ENCODE measurements at regions not wholly inside any gene's neighbourhood (a gene's known extent, or its start where the extent isn't known, plus 50 kb on each side); places are given as distances from the start of the nearest gene placed in this dataset.
A peak's percentile ranks its signal among the peaks of the same experiment; 100 is the strongest.

DNA sequence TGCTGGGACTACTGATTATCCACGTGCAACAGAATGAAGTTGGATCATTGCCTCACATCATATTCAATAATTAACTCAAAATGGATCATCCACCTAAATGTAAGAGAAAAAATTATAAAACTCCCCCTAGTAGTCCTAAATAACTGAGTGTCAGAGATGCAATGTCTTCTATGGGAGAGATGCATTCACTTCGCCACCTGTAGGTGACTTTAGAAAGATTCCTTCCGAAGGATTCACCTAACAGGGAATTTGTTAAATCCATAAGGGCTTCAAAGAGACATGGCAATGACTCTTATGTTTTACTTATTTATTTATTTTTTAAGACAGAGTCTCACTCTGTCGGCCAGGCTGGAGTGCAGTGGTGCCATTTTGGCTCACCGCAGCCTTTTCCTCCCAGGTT is 526.0 kb downstream of the MTRR start:
- DNase-seq (ENCODE audit: low spot score) = no peak

DNA sequence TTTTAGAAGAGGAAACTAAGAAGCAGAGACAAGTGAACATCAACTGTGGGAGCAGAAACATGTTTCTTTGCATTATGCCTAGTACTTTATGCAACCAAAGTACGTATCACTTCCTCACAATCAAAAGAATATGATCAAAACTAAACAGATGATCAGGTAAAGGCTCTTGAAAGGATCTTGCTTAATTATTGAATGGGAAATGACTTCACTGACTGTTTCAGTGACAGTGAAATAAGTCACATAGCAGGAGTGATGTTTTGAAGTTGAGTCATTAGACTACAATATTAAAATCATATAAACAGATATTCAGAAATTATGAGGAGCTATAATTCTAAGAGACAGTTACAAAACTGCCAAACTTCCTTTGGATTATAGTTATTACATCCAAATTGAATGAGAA is 527.3 kb downstream of the MTRR start:
- no peak for DNase-seq (ENCODE audit: low spot score)

DNA sequence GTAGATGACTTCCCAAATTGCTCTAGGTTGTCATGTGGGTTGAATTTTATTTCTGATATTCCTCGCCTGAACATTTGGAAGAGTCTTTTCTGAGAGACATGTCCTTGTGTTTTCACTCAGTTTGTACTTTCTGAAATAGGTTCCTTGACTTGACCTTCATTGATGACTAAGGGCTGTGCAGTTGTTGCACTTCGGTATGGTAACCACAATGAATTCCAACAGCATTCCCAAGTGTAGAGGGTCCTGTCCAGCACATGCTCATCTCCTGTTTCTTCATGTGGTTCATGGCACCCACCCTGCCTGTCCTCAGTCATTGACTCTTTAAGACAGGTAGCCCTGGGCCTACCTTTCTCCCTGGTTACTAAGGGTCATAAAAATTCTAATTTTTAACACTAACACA is 527.8 kb downstream of the MTRR start:
- no peak for DNase-seq (ENCODE audit: low spot score)

DNA sequence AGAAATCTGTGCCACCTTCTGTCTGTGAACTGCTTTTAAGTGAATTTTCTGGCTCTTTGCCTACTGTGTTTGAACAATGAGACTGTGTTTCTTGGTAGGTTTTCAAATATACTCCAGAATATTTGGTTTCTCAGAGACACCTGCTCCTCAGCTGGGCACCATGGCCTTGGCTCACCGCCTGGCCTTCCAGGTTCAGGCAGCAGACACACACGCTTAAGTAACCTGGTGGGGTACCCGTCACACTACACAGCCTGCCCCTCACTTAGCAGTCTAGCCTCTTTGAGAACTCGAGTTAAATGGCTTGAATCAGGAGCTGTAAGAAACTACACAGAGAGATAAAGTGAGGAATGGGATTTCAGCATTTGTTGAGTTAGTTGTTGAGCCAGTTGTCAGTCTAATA is 530.5 kb downstream of the MTRR start:
- no peak for DNase-seq (ENCODE audit: low spot score)

DNA sequence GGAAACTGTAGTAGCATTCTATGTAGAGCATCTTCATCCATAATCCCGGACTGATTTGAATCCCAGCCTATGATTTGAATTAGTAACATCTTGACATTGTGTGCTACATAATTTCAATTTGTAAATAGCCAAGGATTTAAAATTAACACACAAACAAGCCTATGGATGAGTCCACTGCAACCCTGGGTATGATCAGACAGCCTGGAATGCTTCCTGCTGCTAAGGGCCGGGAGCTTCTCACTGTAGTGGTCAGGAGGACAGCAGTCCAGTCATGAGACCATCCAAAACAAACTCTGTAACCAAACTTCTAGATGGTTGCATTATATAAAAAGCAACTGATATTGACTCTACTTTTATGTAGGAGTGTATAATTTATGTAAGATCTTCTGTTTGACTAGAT is 539.3 kb downstream of the MTRR start:
- DNase-seq (ENCODE audit: low spot score) = no peak

DNA sequence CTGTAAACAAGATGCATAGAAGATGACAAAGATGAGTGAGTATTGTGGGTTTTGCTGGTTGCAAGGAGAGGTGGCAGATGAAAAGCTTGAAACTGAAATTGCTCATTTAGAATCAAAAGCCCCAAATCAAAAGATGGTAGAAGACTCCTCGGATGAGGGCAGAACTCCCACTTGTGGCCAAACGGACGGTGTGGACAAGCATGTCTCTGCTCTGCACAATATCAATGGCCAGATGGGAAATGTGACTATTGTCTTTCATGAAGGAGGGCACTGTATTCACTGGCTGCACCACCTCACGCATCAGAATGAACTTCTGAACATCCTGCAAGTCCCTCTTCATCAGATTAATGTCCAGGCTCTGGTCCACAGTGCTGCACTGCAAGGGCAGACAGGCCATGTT is 541.7 kb downstream of the MTRR start:
- DNase-seq (ENCODE audit: low spot score) = no peak

DNA sequence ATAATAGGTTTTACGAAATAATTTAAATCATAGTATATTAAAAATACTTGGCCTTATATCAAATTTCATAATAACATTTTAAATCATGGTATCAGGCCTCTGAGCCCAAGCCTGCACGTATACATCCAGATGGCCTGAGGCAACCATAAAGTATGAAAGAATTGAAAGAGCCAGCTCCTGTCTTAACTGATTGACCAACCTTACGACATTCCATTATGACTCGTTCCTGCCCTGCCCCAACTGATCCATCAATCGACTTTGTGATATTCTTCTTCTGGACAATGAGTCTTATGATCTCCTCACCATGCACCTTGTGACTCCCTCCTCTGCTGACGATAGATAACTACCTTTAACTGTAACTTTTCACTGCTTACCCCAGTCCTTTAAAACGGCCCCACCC is 545.0 kb downstream of the MTRR start:
- no peak for DNase-seq (ENCODE audit: low spot score)

DNA sequence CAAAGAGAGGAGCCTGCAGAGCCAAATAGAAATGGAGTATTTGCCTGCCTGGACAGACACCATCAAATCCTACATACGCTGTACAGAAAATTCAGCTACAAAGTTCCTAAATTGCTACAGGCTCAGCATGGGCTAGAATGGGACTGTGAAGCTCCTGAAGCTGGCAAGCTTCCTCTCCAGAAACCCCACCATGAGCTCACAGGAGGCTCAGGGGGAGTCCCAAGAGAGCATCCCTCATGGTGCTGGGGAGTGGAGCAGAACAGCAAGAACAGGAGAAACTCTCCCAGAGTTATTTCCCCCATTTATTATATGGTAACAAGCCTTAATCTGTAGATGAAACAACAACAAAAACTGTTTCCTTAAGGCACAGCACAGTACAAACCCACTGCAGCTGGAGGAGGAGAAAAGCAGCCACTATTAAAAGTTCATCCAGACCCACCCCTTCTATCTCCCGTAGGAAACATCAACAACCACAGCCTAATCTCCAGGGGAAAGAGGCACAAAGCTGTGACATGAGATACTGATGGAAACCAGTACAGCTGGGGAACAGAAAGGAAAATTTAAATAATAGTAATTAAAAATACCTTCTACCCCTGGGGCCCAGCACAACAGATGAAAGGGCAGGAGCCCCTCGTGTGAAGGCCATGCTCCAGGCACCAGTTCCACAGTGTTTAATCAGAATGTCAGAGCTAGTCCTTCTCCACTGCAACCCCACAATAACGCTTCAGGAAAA is 548.5 kb downstream of the MTRR start:
- DNase-seq (ENCODE audit: low spot score) = no peak

DNA sequence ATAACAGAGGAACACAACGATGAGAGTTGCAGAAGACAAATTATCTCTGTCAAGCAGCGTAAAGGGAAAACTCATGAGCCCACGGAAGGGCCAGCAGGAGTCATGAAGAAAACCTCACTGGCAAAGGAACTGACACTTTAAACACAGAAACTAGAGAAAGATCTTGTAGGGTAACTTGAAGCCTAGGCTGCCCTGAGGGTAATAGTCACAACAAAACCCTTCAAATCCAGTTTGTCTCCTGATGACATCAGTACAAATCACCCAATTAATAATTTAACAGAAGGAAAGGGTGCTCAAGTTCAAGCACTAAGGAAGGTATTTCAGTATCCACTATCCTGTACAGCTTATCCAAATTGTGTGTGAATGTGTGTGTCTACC is 549.1 kb downstream of the MTRR start:
- no peak for DNase-seq (ENCODE audit: low spot score)

DNA sequence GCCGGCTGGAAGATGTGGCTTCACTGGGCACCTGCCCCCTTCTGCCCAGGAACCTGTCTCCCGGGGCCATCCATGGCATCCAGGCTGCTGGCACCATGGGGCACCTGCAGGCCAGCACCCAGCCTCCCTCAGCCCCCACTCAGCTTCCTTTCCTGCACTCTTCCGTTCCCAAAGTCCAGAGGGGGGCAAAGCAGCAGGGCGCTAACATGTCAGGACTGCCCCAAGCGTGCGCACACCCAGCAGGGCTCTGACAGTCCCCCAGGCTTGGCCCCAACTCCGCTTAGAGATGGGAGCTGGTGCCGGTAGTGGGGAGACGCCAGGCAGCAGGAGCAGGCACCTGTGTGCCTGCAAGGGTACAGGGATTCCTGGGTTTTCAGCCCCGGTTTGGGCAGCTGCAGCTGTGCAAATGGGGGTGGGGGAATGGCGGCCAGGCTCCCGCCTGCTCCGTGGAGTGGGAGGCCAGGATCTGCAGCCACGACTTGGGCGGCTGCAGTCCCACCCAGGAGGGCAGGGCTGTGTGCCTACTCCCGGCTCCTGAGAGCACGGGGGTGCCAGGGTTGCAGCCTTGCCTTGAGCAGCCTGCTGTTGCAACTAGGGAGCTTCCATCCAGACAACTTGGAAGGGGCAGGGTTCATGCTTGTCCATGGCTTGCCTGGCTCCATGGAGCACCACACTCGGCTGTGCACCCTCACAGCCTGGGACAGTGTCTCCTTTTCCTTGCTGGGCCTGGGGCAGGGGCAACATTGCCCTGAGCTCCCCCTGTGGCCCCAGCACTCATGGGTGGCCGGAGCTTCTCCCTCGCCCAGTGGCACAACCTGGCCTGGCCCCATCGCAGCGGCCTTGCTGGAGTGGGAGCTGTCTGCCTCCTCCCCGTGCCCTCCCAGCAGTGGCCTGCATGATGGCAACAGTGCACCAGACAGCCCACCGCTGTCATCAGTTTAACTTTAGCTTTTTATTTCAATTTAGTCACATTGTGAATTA is 561.1 kb downstream of the MTRR start:
- no peak for DNase-seq (ENCODE audit: low spot score)

DNA sequence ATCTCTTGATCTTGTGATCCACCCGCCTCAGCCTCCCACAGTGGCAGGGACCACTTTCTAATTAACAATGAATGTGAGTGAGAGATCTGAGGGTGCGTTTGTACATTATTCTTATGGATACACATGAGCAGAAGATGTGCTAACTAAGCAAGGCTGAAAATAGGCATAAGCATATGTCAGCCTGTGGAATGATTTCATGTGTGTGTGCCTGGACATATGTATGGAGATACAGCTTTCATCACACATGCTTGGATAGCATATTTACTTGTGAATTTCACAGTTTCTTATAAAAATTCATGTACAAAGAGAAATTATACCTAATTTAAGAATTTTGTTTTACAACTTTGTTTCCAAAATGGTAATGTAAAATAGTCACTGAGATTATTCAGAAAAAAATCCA is 565.6 kb downstream of the MTRR start:
- DNase-seq (ENCODE audit: low spot score) = no peak

DNA sequence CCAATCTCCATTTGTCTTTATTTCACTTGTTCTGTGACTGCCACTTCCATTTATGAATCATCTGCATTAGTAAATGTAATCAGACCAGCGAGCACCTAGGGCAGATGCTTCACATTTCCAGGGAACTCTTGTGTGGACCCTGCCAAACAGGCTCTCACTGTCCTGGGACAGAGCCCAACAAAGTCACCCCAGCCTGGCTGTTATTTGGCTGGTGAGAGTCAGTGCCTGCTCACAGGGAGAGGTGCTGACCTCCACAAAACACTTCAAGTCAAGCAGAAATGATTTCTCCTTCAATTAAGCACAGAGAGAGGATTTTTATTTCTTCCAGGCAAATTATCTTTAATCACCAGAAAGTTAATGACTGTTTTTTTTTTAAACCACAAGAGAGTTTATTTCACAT is 568.0 kb downstream of the MTRR start:
- DNase-seq (ENCODE audit: low spot score) = no peak

DNA sequence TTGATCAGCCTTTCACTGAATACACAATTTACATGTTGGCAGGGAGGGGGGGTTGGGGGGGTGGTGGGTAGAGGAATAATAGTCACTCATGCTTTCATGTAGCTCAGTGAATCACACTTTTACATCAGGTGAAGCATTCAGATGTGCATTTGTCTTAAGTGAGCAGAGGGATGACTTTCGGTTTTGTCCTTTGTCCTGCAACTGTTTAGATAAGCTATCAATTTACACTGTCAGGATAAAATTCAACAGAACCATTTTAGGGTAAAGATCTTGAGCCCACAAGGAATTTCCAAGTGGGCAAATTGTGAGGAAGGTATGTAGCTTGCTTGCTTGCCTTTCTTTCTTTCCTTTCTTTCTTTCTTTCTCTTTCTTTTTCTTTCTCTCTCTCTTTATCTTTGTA is 576.2 kb downstream of the MTRR start:
- no peak for DNase-seq (ENCODE audit: low spot score)

DNA sequence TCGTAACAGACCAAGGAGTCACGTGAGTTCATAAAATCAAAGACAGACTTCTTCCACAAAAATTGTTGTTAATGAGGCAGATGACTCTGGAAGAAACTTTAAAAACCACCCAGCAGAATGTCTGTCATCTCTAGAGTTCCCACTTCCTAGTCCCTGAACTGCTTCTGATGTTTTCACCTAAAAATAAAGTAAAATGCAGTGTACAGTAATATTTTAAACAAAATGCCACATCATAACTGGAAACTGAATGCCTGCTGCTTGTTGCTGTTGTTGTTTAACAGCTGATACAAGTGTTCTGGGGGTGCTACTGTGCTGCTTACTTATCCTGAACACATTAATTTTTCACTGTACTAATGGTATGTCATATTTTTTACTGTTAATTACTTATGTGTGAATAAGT is 577.2 kb downstream of the MTRR start:
- DNase-seq (ENCODE audit: low spot score) = no peak

DNA sequence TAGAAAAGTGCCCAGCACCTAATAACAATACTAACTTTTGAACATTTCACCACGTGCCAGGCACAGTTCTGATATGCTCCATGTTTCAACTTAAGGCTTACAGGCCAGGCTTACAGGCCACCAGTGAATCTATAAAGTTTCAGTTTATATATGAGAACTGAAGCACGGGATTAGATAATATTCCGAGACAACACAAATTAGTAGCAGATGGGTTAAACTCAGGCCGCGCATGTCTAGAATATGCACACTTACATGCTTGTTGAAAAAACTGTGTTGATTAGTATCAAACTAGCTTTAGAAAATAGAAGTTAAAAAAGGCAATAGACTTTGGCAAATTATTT is 587.9 kb downstream of the MTRR start:
- no peak for DNase-seq (ENCODE audit: low spot score)

DNA sequence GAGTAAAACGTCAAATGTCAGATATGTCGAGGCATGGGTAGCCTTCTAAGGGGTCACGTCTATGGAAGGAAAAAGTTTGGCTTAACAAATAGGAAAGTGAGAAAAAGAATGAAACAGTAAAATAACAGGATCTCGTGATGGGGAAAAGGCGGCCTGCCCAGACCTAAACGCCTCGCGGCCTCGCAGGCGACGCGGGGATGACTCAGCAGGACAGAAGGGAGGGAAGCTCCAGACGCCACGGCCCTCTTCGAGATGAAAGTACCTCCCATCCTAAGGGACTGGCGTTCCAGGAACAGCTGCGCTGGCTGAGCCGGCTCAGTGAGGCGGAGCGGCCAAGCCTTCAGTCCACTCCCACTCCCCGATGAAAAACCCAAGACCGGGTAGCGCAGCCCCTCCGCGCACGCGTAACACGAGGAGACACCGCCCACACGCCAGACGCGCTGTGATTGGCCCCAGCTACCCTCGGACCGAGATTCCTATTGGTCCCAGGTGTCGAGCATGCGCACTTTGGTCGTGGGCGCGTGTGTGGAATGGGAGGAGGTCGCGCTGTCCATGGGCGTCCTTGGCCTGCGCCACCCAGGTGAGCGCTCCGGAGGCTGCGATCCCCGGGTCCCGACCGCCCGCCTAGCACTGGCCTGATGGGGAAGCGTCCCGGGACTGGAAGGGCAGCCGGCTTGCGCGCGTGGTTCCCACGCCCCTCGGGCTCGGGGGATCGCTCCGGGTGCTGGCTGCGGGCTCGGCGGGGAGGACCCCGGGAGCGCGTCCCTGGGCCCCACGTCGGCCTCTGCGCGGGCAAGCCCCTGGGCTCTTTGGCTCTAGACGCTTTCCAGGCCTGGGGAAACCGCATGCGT is 588.5 kb downstream of the MTRR start:
- peak; percentile 55 for DNase-seq (ENCODE audit: low spot score)

DNA sequence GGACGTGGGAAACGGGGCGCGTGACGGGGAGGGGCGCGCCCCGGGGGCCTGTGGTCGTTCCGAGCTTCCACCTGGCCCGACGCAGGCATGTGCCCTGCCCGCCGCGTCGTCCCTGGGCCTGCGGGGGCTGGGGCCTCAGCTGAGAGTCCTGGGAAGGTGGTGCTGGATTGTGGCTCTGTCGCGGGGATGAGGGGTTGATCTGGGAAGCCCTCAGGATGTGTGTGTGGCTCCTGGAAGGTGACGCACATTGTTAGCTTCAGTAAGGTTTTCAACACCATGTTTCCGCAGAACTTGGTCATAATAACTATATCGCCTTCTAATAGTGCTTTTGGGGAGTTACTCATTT is 589.1 kb downstream of the MTRR start:
- DNase-seq (ENCODE audit: low spot score) = peak; percentile 3

DNA sequence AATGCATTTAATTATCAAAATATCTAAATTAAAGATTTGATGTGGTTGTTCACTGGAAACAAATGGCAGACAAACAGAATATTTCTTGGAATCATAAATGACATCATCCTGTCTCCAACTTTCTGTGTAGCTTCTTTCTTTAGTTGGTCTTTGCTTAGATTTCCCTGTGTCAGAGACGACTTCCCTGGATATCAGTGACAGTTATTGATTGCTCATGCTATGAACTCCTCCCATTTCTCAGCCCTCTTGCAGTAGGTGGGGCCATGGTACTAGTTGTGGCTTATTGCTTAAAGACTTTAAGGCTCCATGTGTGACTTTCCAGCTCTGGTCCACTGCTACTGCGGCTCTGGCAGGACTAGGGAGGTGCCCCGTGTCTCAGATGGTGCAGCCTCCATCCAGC is 592.6 kb downstream of the MTRR start:
- DNase-seq (ENCODE audit: low spot score) = no peak

DNA sequence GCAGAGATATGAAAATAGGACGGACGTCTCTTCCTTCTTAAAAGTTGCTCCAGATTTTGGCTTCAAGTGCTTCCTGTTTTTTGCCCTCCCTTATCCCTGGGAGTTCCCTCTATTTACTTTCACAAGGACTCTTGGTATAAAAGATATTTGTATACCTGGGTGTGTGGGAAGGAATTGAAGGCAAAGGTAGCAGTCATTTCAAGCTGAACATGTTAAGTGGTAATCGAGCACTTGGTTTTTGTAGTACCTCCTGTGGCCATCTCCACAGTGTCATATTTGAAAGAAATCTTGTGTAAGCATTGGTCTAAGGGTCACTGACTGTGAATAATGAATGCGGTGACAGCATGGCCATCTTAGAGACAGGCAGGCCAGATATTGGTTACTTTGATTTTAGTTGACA is 593.6 kb downstream of the MTRR start:
- DNase-seq (ENCODE audit: low spot score) = no peak

DNA sequence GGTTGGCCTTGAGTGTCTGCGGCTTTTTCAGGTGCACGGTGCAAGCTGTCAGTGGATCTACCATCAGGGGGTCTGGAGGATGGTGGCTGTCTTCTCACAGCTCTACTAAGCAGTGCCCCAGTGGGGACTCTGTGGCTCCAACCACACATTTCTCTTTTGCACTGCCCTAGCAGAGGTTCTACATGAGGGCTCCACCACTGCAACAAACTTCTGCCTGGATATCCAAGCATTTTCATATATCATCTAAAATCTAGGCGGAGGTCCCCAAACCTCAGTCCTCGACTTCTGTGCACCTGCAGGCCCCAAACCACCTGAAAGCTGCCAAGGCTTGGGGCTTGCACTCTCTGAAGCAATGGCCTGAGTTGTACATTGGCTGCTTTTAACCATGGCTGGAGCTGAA is 601.5 kb downstream of the MTRR start:
- no peak for DNase-seq (ENCODE audit: low spot score)

DNA sequence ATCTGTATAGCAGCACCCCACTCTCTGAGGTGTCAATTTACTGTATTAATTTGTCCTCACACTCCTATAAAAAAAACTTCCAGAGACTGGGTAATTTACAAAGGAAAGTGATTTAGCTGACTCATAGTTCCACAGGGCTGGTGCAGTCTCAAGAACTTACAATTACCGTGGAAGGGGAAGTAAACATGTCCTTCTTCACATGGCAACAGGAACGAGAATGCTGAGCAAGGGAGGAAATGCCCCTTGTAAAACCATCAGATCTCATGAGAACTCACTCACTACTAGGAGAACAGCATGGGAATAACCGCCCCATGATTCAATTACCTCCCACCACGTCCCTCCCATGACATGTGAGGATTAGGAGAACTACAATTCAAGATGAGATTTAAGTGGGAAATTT is 602.6 kb downstream of the MTRR start:
- DNase-seq (ENCODE audit: low spot score) = no peak

DNA sequence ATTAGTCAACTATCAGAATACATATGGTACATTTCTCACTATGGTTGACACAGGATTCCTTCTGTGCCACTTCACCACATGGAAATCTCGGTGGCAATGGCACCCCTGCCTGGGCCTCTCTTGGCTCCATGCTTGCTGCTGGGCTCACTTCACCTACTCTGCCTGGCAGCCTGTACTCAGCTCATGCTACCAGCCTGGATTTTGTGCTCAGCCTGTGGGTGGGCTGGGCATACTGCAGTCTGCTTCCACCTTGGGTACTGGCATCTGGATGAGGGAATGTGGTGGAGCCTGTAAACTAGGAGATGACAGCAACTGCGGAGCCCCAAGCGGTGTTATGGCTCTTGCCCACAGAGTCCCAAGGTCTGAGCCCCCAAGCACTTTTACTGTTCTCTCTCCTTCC is 604.1 kb downstream of the MTRR start:
- DNase-seq (ENCODE audit: low spot score) = no peak

All from HuH-7 (cell line).